ENCODE measurements at regions not wholly inside any gene's neighbourhood (a gene's known extent, or its start where the extent isn't known, plus 50 kb on each side); places are given as distances from the start of the nearest gene placed in this dataset.
A peak's percentile ranks its signal among the peaks of the same experiment; 100 is the strongest.

DNA sequence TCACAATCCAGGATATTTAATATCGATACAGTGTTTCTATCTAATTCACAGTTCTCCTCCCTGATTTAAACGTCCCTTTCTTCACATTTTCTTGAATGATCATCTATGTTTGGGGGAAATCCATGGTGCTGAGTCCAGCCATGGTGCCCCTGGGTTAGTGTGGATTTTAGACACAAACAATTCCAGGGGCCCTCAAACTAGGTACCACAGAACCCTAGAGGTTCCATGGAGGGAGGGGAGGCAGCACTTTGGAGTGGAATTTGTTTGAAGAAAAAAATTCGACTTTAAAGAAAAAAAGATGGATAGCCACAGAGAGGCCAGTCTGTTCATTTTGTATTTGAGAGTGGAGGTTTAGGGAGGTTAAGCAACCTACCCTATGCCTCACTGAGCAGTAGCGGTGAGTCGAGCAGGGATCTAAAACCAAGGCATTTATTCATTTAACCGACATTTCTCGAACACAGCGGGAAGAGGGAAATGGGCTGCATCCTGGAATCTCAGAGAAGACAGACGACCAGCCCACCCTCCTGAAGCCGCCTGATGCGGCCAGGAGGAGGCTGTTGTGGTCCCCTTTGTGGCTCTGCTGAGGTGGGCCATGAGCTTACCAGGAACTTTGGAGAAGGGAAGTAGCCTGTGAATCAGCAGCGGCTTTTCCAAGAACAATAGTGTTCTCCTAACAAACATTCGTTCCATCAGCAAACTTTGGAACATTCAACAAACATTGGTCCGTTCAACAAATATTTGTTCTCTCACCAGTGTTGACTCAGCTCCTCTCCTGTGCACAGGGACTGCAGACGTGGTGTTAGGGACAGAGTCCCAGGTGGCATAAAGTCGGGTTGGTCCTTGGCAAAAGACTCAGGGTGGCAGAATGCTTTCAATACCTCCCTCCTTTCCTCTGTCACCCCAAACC lies 103.5 kb upstream of the ZBTB40 start (continued):
- TF ChIP-seq, protein P1, sequence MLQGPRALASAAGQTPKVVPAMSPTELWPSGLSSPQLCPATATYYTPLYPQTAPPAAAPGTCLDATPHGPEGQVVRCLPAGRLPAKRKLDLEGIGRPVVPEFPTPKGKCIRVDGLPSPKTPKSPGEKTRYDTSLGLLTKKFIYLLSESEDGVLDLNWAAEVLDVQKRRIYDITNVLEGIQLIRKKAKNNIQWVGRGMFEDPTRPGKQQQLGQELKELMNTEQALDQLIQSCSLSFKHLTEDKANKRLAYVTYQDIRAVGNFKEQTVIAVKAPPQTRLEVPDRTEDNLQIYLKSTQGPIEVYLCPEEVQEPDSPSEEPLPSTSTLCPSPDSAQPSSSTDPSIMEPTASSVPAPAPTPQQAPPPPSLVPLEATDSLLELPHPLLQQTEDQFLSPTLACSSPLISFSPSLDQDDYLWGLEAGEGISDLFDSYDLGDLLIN (CRISPR knock-in tag; IDR thresholded peaks at IDR 0.05; ENCODE audit: borderline replicate concordance) = no peak
- TF ChIP-seq ZMYM3 (CRISPR knock-in tag; IDR thresholded peaks at IDR 0.05) (peak; percentile 41; the same call in 1 of the 2 replicates), ZNF644 (CRISPR knock-in tag; IDR thresholded peaks at IDR 0.05; ENCODE audit: low read depth) (peak; percentile 48; the same call in 1 of the 2 replicates), ZNF614 (CRISPR knock-in tag; IDR thresholded peaks at IDR 0.05; ENCODE audit: borderline replicate concordance) (0 out of 2 replicates have a peak, but pooled peaks have one; percentile 43), ISL2 (CRISPR knock-in tag; IDR thresholded peaks at IDR 0.05) (peak; percentile 72; the same call in 1 of the 2 replicates), ZNF530 (CRISPR knock-in tag; IDR thresholded peaks at IDR 0.05; ENCODE audit: low read depth) (no peak), JARID2 (CRISPR knock-in tag; IDR thresholded peaks at IDR 0.05; ENCODE audit: insufficient replicate concordance) (peak; percentile 34), MAF1 (CRISPR knock-in tag; IDR thresholded peaks at IDR 0.05; ENCODE audit: borderline replicate concordance) (no peak), FOXM1 (CRISPR knock-in tag; IDR thresholded peaks at IDR 0.05) (no peak), ZNF263 (CRISPR knock-in tag; IDR thresholded peaks at IDR 0.05) (peak; percentile 59), SMAD3 (CRISPR knock-in tag; IDR thresholded peaks at IDR 0.05) (peak; percentile 73; the same call in 1 of the 2 replicates)
- TF ChIP-seq, protein P2, sequence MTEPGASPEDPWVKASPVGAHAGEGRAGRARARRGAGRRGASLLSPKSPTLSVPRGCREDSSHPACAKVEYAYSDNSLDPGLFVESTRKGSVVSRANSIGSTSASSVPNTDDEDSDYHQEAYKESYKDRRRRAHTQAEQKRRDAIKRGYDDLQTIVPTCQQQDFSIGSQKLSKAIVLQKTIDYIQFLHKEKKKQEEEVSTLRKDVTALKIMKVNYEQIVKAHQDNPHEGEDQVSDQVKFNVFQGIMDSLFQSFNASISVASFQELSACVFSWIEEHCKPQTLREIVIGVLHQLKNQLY (CRISPR knock-in tag; IDR thresholded peaks at IDR 0.05) = peak; percentile 85
- TF ChIP-seq, protein P3, sequence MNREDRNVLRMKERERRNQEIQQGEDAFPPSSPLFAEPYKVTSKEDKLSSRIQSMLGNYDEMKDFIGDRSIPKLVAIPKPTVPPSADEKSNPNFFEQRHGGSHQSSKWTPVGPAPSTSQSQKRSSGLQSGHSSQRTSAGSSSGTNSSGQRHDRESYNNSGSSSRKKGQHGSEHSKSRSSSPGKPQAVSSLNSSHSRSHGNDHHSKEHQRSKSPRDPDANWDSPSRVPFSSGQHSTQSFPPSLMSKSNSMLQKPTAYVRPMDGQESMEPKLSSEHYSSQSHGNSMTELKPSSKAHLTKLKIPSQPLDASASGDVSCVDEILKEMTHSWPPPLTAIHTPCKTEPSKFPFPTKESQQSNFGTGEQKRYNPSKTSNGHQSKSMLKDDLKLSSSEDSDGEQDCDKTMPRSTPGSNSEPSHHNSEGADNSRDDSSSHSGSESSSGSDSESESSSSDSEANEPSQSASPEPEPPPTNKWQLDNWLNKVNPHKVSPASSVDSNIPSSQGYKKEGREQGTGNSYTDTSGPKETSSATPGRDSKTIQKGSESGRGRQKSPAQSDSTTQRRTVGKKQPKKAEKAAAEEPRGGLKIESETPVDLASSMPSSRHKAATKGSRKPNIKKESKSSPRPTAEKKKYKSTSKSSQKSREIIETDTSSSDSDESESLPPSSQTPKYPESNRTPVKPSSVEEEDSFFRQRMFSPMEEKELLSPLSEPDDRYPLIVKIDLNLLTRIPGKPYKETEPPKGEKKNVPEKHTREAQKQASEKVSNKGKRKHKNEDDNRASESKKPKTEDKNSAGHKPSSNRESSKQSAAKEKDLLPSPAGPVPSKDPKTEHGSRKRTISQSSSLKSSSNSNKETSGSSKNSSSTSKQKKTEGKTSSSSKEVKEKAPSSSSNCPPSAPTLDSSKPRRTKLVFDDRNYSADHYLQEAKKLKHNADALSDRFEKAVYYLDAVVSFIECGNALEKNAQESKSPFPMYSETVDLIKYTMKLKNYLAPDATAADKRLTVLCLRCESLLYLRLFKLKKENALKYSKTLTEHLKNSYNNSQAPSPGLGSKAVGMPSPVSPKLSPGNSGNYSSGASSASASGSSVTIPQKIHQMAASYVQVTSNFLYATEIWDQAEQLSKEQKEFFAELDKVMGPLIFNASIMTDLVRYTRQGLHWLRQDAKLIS (CRISPR knock-in tag; IDR thresholded peaks at IDR 0.05) = no peak
- TF ChIP-seq, protein P4, sequence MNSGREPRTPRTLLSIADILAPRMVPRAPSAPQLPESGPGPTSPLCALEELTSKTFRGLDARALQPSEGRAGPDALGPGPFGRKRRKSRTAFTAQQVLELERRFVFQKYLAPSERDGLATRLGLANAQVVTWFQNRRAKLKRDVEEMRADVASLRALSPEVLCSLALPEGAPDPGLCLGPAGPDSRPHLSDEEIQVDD (CRISPR knock-in tag; IDR thresholded peaks at IDR 0.05; ENCODE audit: borderline replicate concordance) = no peak
- TF ChIP-seq, protein P5, sequence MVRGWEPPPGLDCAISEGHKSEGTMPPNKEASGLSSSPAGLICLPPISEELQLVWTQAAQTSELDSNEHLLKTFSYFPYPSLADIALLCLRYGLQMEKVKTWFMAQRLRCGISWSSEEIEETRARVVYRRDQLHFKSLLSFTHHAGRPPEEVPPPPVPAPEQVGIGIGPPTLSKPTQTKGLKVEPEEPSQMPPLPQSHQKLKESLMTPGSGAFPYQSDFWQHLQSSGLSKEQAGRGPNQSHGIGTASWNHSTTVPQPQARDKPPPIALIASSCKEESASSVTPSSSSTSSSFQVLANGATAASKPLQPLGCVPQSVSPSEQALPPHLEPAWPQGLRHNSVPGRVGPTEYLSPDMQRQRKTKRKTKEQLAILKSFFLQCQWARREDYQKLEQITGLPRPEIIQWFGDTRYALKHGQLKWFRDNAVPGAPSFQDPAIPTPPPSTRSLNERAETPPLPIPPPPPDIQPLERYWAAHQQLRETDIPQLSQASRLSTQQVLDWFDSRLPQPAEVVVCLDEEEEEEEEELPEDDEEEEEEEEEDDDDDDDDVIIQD (CRISPR knock-in tag; IDR thresholded peaks at IDR 0.05; ENCODE audit: low read depth) = 0 out of 2 replicates have a peak, but pooled peaks have one; percentile 68
- TF ChIP-seq, protein P6, sequence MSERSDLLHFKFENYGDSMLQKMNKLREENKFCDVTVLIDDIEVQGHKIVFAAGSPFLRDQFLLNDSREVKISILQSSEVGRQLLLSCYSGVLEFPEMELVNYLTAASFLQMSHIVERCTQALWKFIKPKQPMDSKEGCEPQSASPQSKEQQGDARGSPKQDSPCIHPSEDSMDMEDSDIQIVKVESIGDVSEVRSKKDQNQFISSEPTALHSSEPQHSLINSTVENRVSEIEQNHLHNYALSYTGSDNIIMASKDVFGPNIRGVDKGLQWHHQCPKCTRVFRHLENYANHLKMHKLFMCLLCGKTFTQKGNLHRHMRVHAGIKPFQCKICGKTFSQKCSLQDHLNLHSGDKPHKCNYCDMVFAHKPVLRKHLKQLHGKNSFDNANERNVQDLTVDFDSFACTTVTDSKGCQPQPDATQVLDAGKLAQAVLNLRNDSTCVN (CRISPR knock-in tag; IDR thresholded peaks at IDR 0.05; ENCODE audit: borderline replicate concordance) = peak; percentile 31; the same call in 1 of the 2 replicates
- TF ChIP-seq, protein P7, sequence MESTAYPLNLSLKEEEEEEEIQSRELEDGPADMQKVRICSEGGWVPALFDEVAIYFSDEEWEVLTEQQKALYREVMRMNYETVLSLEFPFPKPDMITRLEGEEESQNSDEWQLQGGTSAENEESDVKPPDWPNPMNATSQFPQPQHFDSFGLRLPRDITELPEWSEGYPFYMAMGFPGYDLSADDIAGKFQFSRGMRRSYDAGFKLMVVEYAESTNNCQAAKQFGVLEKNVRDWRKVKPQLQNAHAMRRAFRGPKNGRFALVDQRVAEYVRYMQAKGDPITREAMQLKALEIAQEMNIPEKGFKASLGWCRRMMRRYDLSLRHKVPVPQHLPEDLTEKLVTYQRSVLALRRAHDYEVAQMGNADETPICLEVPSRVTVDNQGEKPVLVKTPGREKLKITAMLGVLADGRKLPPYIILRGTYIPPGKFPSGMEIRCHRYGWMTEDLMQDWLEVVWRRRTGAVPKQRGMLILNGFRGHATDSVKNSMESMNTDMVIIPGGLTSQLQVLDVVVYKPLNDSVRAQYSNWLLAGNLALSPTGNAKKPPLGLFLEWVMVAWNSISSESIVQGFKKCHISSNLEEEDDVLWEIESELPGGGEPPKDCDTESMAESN (CRISPR knock-in tag; conservative IDR thresholded peaks at IDR 0.05) = 0 out of 2 replicates have a peak, but pooled peaks have one; percentile 26

Data from HepG2 (cell line).